GM18511 (cell line): ENCODE measurements at regions not wholly inside any gene's neighbourhood (a gene's known extent, or its start where the extent isn't known, plus 50 kb on each side); places are given as distances from the start of the nearest gene placed in this dataset.

Experiments
- ATAC-seq: cut with Tn5 transposase; IDR thresholded peaks from one replicate; pipeline ENCODE4 v1.9.1; 2021; ENCODE audit warnings: mild to moderate bottlenecking, moderate library complexity; ENCODE audit not compliant: unreplicated experiment

DNA sequence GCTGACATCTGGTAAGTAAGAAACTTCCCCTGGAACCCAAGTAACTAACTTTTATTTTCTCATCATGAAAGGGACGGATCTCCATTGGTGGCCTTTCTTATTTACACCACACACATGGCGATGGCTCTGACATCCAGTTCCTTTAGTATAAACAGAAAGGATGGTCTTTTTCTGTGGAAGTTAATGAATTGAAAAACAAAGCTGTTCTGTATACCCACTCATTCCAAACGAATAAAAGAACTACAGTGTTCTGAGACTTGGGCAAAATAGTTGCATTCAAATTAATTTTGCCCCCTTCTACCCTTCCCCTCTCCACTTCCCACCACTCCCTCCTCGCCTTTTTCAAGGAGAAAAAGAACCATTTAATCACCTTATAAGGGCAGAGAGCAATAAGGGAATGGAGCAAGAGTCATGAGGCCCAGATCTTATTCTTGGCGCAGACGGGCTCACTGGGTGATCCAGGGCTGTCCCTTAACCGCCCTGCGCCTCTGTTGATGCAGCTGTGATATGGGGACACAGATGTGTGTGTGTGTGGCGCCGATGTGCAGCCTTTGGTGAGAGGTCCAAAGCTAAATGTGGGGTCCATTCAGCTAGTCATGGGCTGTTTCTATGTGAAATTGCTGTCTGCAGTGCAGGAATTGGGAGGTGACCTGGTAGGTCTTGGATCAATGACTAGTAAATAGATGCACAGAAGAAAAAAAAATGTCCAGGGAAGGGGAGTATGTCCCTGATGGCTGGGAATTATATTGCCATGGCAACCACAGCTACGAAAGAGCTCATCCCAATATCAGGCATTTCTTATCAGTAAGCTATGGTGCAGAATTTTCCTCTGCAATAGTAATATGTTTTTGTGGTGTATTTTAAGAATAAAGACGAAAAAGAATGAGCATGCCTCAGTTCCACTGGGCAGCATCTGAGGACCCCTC is 141.5 kb upstream of the ERCC6L2 start:
- ATAC-seq = no peak

DNA sequence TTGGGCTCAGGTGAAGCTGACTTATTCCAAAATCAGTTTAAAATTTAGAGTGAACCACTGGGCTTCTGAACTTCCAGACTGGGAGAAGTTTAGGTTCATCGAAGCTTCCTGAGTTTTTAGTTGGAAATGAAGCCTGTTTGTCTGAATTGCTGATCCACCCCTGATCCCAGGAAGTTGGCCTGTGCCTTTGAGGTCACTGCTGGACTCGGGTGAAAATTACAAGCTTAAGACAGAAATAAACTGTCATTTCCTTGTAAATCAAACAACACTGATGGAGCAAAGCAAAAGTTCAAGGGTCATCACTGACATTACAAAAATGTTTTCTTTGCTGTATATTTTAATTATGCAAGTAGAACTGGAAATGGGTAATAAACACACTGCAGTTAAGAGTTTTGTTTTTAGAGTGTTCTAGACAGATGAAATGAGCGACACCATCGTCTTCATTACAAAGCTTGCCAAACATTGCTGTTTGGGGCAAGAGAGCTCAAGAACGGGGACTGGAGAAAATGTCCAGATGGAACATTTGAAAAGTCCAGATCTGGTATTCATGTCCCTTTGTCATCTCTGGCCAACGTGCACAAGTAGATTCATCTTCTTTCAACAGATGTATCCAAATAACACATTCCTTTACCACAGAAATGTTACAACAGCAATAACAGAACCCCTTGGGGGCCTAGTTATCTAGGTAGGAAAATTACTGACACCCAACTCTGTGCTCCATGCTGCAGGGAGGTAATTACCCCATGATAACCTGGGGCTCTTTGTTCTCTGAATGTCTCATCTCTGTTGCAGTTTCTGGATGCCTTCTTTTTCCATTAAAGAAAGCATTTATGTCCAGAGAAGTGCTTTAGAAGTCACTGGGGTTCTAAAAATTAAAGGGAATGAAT is 142.4 kb upstream of the ERCC6L2 start:
- ATAC-seq = no peak

DNA sequence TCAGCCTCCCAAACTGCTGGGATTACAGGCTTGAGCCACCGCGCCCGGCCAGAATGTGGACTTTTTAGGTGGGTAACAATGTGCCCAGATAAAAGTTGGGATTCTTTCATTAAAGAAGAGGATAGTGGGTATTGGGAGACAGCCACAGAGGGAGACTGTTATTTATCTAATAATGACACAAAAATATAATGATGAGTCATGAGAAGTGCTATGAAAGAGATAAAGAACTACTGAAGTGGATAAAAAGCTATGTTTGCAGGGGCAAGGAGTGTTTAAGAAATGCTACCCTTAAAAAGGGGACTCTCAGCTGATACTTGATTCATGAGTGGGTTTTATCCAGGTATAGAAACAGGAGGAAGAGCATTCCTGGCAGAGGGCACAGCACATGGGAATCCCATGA is 143.6 kb upstream of the ERCC6L2 start:
- ATAC-seq = no peak

GRCh38 chr9:95729669-95730368 is 145.7 kb upstream of the ERCC6L2 start:
- ATAC-seq = no peak

- ATAC-seq = no peak
These were observed 146.4 kb upstream of the ERCC6L2 start for GRCh38 chr9:95729046-95729445.

GRCh38 chr9:95727947-95728520 is 147.5 kb upstream of the ERCC6L2 start:
- no peak for ATAC-seq

GRCh38 chr9:95726756-95727155 is 148.7 kb upstream of the ERCC6L2 start:
- ATAC-seq = no peak

DNA sequence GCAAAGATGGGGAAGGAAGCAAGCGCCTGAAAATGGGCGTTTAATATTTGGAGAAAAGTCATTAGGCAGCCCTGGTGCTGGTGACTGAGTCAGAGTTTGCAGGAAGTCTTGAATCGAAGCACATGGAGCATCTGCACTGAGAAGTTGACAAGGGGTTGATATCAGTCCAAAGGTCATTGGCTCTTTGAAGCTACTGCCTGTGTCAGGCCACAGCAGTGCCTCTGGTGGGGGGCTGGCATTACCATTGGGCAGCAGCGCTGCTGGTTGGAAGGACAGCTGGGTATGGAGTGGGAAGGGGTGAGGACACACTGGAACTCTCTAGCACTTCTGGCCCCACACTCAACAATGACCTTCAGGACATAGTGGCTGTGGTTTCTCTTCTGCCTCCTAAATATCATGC is 150.4 kb upstream of the ERCC6L2 start:
- peak; percentile 33 for ATAC-seq

DNA sequence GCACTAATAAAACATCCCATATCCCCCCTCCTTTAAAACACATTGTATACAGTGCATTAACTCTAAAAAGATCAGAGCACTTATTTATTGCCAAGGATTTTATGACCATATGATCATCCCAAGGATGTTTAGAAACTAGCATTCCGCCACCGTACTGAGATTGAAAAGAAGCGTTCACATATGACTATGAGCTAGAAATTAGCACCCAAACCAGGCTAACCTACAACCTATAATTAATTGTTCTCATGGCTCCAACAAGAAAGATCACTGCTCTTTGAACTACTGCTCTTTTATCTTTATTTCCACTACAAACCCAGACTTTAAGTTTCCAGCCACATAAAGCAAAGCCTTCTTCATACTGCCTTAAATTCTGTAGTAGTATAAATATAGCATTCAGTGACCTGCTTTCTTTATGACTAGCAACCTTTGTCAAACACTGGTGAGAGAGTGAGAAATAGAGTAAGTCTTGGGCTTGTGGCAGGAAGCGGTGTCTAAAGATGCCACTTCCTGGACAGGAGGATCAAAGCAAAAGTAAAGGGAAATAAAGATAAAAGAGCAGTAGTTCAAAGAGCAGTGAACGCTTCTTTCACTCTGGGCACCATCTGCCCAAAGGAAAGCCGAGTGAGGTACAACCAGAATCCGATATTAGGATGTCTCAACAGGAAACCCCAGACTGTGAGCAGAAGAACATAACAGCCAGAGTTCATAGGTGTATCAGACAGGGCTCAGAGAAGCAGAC is 151.1 kb upstream of the ERCC6L2 start:
- ATAC-seq = peak; percentile 98

DNA sequence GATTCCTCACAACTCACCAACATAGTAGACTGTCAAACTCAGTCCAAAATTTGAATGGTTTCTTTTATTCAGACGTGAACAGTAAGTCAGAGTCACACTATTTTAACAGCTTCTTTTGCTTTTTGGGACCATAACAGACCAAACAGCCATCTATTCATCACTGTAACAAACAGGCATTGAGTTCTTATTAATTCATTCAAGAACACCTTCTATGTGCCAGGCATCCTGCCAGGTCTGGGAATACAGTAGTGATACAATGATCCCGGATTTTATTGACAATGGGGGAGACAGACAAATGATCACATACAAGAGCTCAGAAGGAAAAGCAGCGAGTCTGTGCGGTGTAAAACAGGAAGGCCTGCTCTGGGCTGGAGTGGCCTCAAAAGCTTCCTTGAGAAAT is 153.3 kb upstream of the ERCC6L2 start:
- ATAC-seq = no peak

- no peak for ATAC-seq
These were observed 154.4 kb upstream of the ERCC6L2 start for GRCh38 chr9:95721061-95721531.

GRCh38 chr9:95720496-95720895 is 155.0 kb upstream of the ERCC6L2 start:
- ATAC-seq = no peak

- ATAC-seq = no peak
These were observed 156.1 kb upstream of the ERCC6L2 start for GRCh38 chr9:95719354-95719753.

DNA sequence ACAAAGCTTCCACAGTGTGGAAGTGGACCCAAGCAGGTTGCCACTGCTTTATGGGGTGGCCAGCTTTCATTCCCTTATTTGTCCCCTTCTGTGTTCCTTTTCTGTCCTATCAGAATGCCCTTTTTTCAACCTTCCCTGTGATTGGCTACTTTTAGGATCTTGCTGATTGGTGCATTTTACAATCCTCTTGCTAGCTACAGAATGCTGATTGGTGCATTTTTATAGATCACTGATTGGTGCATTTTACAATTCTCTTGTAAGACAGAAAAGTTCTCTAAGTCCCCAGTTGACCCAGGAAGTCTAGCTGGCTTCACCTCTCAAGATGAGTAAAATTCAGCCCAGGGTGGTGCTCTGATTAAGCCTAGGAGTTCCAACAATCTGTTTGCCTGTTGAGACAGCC is 157.2 kb upstream of the ERCC6L2 start:
- no peak for ATAC-seq

- ATAC-seq = no peak
These were observed 159.5 kb upstream of the ERCC6L2 start for GRCh38 chr9:95715868-95716435.

GRCh38 chr9:95710446-95710845 is 165.0 kb upstream of the ERCC6L2 start:
- no peak for ATAC-seq

DNA sequence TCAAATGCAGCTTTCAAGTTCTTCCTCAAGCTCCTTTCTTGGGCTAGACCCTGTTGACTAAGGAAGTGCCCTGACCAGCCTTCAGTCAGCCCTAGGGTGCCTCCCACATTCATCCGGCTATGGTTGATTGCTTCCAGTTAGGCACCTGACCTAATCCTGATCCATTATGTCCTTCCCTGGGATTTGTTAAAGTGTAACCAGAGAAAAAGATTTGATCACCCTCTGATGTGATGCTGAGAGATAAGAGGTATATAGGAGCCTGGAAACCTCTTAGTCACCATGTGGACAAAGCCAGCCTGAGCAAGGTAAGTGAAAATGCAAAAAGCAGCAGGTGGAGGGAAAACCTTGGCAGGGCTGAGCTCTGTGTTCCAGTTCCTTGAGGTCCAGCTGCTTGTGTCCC is 178.8 kb upstream of the ERCC6L2 start:
- ATAC-seq = no peak

DNA sequence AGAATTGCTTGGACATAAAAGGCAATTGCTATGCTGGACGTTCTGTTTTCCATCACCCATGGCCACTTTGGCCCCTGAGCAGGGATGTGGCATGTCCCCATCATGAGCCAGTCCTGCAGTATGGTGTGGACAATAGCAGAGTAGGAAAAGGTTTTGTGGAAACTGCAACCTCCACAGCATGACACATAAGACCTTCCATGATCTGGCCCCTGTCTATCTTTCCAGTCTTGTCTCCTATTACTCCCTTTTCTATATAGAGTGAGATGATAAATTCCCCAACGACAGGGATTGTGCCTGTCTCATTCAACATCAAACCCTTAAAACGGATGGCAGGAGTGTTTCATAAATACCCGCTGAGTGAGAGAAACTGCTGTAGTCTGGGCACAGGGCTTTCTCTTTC is 174.7 kb upstream of the PTCH1 start:
- ATAC-seq = no peak

- no peak for ATAC-seq
These were observed 172.9 kb upstream of the PTCH1 start for GRCh38 chr9:95689669-95690068.

- no peak for ATAC-seq
These were observed 167.7 kb upstream of the PTCH1 start for GRCh38 chr9:95684516-95684915.
